ENCODE measurements at regions not wholly inside any gene's neighbourhood (a gene's known extent, or its start where the extent isn't known, plus 50 kb on each side); places are given as distances from the start of the nearest gene placed in this dataset.

- no peak overlapping the region for H3K9ac ChIP-seq (ENCODE audit: low read length)
- no peaks in the 10 kb centered on the region for H3K9me3 ChIP-seq (ENCODE audit: insufficient read depth, low read depth, low read length)
- no peak overlapping the region for H2AFZ ChIP-seq (ENCODE audit: insufficient read depth, low read length, poor library complexity)
- no CpG with 5 or more reads among the region's 1 CpG for WGBS (ENCODE audit: extremely low coverage, insufficient coverage, insufficient read length)
- no peak overlapping the region for H3K23ac ChIP-seq (ENCODE audit: low read length)
- no peak overlapping the region for H2AK5ac ChIP-seq (ENCODE audit: low read length)
- DNase-seq = no peak
- H3K4ac ChIP-seq (ENCODE audit: low read depth, low read length) = no peak overlapping the region
- H3K27me3 ChIP-seq (ENCODE audit: insufficient read depth, low read length) = no peaks in the 10 kb centered on the region
- H3K4me1 ChIP-seq (ENCODE audit: control insufficient read depth in 1 of 2, insufficient read depth in 2 of 2, low read length in 2 of 2) = no peaks in the 10 kb centered on the region
- no peak overlapping the region for H3K18ac ChIP-seq (ENCODE audit: low read length)
- H2BK120ac ChIP-seq (ENCODE audit: insufficient read depth, low read length, poor library complexity) = no peak overlapping the region
- H4K8ac ChIP-seq (ENCODE audit: low read depth, low read length) = no peak overlapping the region
- H3K27ac ChIP-seq (ENCODE audit: low read depth, low read length) = no peak overlapping the region
- H3K4me2 ChIP-seq (ENCODE audit: low read length) = no peak overlapping the region
- H4K91ac ChIP-seq (ENCODE audit: low read depth, low read length) = no peak overlapping the region
- no peaks in the 10 kb centered on the region for H3K36me3 ChIP-seq (ENCODE audit: control insufficient read depth in 1 of 2, insufficient read depth in 2 of 2, low read length in 2 of 2)
- H3K79me1 ChIP-seq (ENCODE audit: low read length) = no peaks in the 10 kb centered on the region
- no peak overlapping the region for H3K14ac ChIP-seq (ENCODE audit: low read length)
- H3K79me2 ChIP-seq (ENCODE audit: control insufficient read depth, insufficient read depth, low read length, poor library complexity) = no peaks in the 10 kb centered on the region
- no peak overlapping the region for H3K4me3 ChIP-seq (ENCODE audit: low read depth, low read length)
- H4K12ac ChIP-seq (ENCODE audit: low read depth, low read length) = no peak overlapping the region
- H2BK12ac ChIP-seq (ENCODE audit: low read length) = no peak overlapping the region
- H2BK5ac ChIP-seq (ENCODE audit: low read depth, low read length, poor library complexity) = no peak overlapping the region
Observed at GRCh38 chr4:85243857-85244256, 231.1 kb upstream of the ARHGAP24 start.

- Histone ChIP-seq H4K12ac (ENCODE audit: low read depth, low read length) (no peak overlapping the region), H3K9ac (ENCODE audit: low read length) (no peak overlapping the region), H4K91ac (ENCODE audit: low read depth, low read length) (no peak overlapping the region), H3K18ac (ENCODE audit: low read length) (no peak overlapping the region), H3K4me2 (ENCODE audit: low read length) (no peak overlapping the region), H3K23ac (ENCODE audit: low read length) (no peak overlapping the region), H3K27me3 (ENCODE audit: insufficient read depth, low read length) (no peaks in the 10 kb centered on the region), H3K79me1 (ENCODE audit: low read length) (no peaks in the 10 kb centered on the region), H2AFZ (ENCODE audit: insufficient read depth, low read length, poor library complexity) (no peak overlapping the region), H3K27ac (ENCODE audit: low read depth, low read length) (no peak overlapping the region), H2BK12ac (ENCODE audit: low read length) (no peak overlapping the region), H3K14ac (ENCODE audit: low read length) (no peak overlapping the region), H2AK5ac (ENCODE audit: low read length) (no peak overlapping the region), H3K36me3 (ENCODE audit: control insufficient read depth in 1 of 2, insufficient read depth in 2 of 2, low read length in 2 of 2) (no peaks in the 10 kb centered on the region), H2BK120ac (ENCODE audit: insufficient read depth, low read length, poor library complexity) (no peak overlapping the region), H3K79me2 (ENCODE audit: control insufficient read depth, insufficient read depth, low read length, poor library complexity) (no peaks in the 10 kb centered on the region), H3K4ac (ENCODE audit: low read depth, low read length) (no peak overlapping the region), H4K8ac (ENCODE audit: low read depth, low read length) (no peak overlapping the region), H3K4me3 (ENCODE audit: low read depth, low read length) (no peak overlapping the region), H3K9me3 (ENCODE audit: insufficient read depth, low read depth, low read length) (no peaks in the 10 kb centered on the region), H2BK5ac (ENCODE audit: low read depth, low read length, poor library complexity) (no peak overlapping the region), H3K4me1 (ENCODE audit: control insufficient read depth in 1 of 2, insufficient read depth in 2 of 2, low read length in 2 of 2) (no peaks in the 10 kb centered on the region)
- DNase-seq = no peak
- no CpG with 5 or more reads among the region's 1 CpG for WGBS (ENCODE audit: extremely low coverage, insufficient coverage, insufficient read length)
Observed at GRCh38 chr4:85244638-85245037, 230.3 kb upstream of the ARHGAP24 start.

GRCh38 chr4:85246055-85246454 lies 228.9 kb upstream of the ARHGAP24 start:
- Histone ChIP-seq H4K8ac (ENCODE audit: low read depth, low read length) (no peak overlapping the region), H4K91ac (ENCODE audit: low read depth, low read length) (no peak overlapping the region), H2BK12ac (ENCODE audit: low read length) (no peak overlapping the region), H3K4ac (ENCODE audit: low read depth, low read length) (no peak overlapping the region), H3K27me3 (ENCODE audit: insufficient read depth, low read length) (no peaks in the 10 kb centered on the region), H2AK5ac (ENCODE audit: low read length) (no peak overlapping the region), H3K4me1 (ENCODE audit: control insufficient read depth in 1 of 2, insufficient read depth in 2 of 2, low read length in 2 of 2) (no peaks in the 10 kb centered on the region), H3K4me3 (ENCODE audit: low read depth, low read length) (no peak overlapping the region), H3K4me2 (ENCODE audit: low read length) (no peak overlapping the region), H2BK5ac (ENCODE audit: low read depth, low read length, poor library complexity) (no peak overlapping the region), H3K9me3 (ENCODE audit: insufficient read depth, low read depth, low read length) (no peaks in the 10 kb centered on the region), H3K79me1 (ENCODE audit: low read length) (no peaks in the 10 kb centered on the region), H3K18ac (ENCODE audit: low read length) (no peak overlapping the region), H3K23ac (ENCODE audit: low read length) (no peak overlapping the region), H3K14ac (ENCODE audit: low read length) (no peak overlapping the region), H3K27ac (ENCODE audit: low read depth, low read length) (no peak overlapping the region), H3K36me3 (ENCODE audit: control insufficient read depth in 1 of 2, insufficient read depth in 2 of 2, low read length in 2 of 2) (no peaks in the 10 kb centered on the region), H2AFZ (ENCODE audit: insufficient read depth, low read length, poor library complexity) (no peak overlapping the region), H3K9ac (ENCODE audit: low read length) (no peak overlapping the region), H4K12ac (ENCODE audit: low read depth, low read length) (no peak overlapping the region), H2BK120ac (ENCODE audit: insufficient read depth, low read length, poor library complexity) (no peak overlapping the region), H3K79me2 (ENCODE audit: control insufficient read depth, insufficient read depth, low read length, poor library complexity) (no peaks in the 10 kb centered on the region)
- no peak for DNase-seq
- WGBS (ENCODE audit: extremely low coverage, insufficient coverage, insufficient read length) = no CpG with 5 or more reads among the region's 21 CpGs

GRCh38 chr4:85250852-85251251 lies 224.1 kb upstream of the ARHGAP24 start:
- H3K14ac ChIP-seq (ENCODE audit: low read length) = no peak overlapping the region
- no peak overlapping the region for H2BK5ac ChIP-seq (ENCODE audit: low read depth, low read length, poor library complexity)
- no peak overlapping the region for H2AFZ ChIP-seq (ENCODE audit: insufficient read depth, low read length, poor library complexity)
- no peak for DNase-seq
- H4K8ac ChIP-seq (ENCODE audit: low read depth, low read length) = no peak overlapping the region
- no peaks in the 10 kb centered on the region for H3K36me3 ChIP-seq (ENCODE audit: control insufficient read depth in 1 of 2, insufficient read depth in 2 of 2, low read length in 2 of 2)
- H3K4me2 ChIP-seq (ENCODE audit: low read length) = no peak overlapping the region
- no peak overlapping the region for H2AK5ac ChIP-seq (ENCODE audit: low read length)
- H3K9ac ChIP-seq (ENCODE audit: low read length) = no peak overlapping the region
- H3K23ac ChIP-seq (ENCODE audit: low read length) = no peak overlapping the region
- no peak overlapping the region for H3K18ac ChIP-seq (ENCODE audit: low read length)
- H3K9me3 ChIP-seq (ENCODE audit: insufficient read depth, low read depth, low read length) = no peaks in the 10 kb centered on the region
- no peak overlapping the region for H2BK12ac ChIP-seq (ENCODE audit: low read length)
- no peak overlapping the region for H4K91ac ChIP-seq (ENCODE audit: low read depth, low read length)
- H3K4me3 ChIP-seq (ENCODE audit: low read depth, low read length) = no peak overlapping the region
- no peak overlapping the region for H4K12ac ChIP-seq (ENCODE audit: low read depth, low read length)
- no peaks in the 10 kb centered on the region for H3K79me1 ChIP-seq (ENCODE audit: low read length)
- no peak overlapping the region for H2BK120ac ChIP-seq (ENCODE audit: insufficient read depth, low read length, poor library complexity)
- H3K27ac ChIP-seq (ENCODE audit: low read depth, low read length) = no peak overlapping the region
- H3K4ac ChIP-seq (ENCODE audit: low read depth, low read length) = no peak overlapping the region
- no peaks in the 10 kb centered on the region for H3K27me3 ChIP-seq (ENCODE audit: insufficient read depth, low read length)
- no peaks in the 10 kb centered on the region for H3K4me1 ChIP-seq (ENCODE audit: control insufficient read depth in 1 of 2, insufficient read depth in 2 of 2, low read length in 2 of 2)
- no CpG with 5 or more reads among the region's 4 CpGs for WGBS (ENCODE audit: extremely low coverage, insufficient coverage, insufficient read length)
- H3K79me2 ChIP-seq (ENCODE audit: control insufficient read depth, insufficient read depth, low read length, poor library complexity) = no peaks in the 10 kb centered on the region

All from trophoblast cell (in vitro differentiated cells and primary cell).